ENCODE measurements at regions not wholly inside any gene's neighbourhood (a gene's known extent, or its start where the extent isn't known, plus 50 kb on each side); places are given as distances from the start of the nearest gene placed in this dataset.

GRCh38 chr5:152606776-152607364 lies 201.8 kb upstream of the NMUR2 start:
- TF ChIP-seq, protein P1, sequence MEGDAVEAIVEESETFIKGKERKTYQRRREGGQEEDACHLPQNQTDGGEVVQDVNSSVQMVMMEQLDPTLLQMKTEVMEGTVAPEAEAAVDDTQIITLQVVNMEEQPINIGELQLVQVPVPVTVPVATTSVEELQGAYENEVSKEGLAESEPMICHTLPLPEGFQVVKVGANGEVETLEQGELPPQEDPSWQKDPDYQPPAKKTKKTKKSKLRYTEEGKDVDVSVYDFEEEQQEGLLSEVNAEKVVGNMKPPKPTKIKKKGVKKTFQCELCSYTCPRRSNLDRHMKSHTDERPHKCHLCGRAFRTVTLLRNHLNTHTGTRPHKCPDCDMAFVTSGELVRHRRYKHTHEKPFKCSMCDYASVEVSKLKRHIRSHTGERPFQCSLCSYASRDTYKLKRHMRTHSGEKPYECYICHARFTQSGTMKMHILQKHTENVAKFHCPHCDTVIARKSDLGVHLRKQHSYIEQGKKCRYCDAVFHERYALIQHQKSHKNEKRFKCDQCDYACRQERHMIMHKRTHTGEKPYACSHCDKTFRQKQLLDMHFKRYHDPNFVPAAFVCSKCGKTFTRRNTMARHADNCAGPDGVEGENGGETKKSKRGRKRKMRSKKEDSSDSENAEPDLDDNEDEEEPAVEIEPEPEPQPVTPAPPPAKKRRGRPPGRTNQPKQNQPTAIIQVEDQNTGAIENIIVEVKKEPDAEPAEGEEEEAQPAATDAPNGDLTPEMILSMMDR (IDR thresholded peaks at IDR 0.05) = no peak
- DNase-seq (ENCODE audit: extremely low spot score, unreplicated experiment) = no peak
- no peaks in the 10 kb centered on the region for H3K4me1 Mint-ChIP-seq (ENCODE audit: unreplicated experiment)
- no peaks in the 10 kb centered on the region for H3K36me3 Mint-ChIP-seq (ENCODE audit: unreplicated experiment)
- H3K27ac Mint-ChIP-seq (ENCODE audit: unreplicated experiment) = no peak overlapping the region
- H3K4me3 Mint-ChIP-seq (ENCODE audit: unreplicated experiment) = no peak overlapping the region
- H3K9me3 Mint-ChIP-seq (ENCODE audit: unreplicated experiment) = no peaks in the 10 kb centered on the region
- no peaks in the 10 kb centered on the region for H3K27me3 Mint-ChIP-seq (ENCODE audit: unreplicated experiment)

DNA sequence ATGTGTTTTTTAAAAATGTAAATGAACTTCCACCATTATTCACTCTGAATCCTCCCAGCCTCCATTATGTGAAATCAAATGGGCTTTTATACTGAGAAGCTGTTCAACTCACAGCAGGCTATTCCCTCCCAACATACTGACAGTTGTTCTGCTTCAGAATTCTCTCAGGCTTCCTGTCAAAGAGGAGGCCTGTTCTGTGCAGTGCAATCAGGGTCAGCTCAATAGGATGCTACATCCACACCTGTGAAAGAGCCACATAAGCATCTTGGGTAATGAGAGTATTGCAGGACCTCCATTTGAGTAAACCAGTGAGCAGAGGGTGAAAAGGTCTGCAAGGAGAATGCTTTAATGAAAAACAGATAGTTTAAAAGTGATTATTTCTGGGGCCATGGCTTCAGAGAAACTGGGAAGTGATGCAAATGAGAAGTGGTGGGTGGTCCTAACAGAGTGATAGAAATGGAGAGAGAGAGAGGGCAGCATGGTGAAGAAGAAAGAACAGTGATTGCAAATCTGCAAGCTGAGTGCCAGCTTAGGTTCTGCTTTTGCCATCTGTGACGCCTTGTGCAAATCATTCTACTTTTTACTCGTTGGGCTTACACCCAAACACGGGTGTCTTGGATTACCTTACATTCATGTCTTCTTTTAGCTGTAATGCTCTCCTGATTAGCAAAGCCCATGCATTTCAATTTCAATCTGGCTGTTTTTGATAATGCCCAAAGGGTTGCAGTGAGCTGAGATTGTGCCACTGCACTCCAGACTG lies 202.5 kb upstream of the NMUR2 start:
- H3K27ac Mint-ChIP-seq (ENCODE audit: unreplicated experiment) = no peak overlapping the region
- H3K4me1 Mint-ChIP-seq (ENCODE audit: unreplicated experiment) = no peaks in the 10 kb centered on the region

GRCh38 chr5:152608458-152608857 lies 203.4 kb upstream of the NMUR2 start:
- H3K36me3 Mint-ChIP-seq (ENCODE audit: unreplicated experiment) = no peaks in the 10 kb centered on the region
- H3K9me3 Mint-ChIP-seq (ENCODE audit: unreplicated experiment) = no peaks in the 10 kb centered on the region
- no peaks in the 10 kb centered on the region for H3K4me1 Mint-ChIP-seq (ENCODE audit: unreplicated experiment)
- no peaks in the 10 kb centered on the region for H3K27me3 Mint-ChIP-seq (ENCODE audit: unreplicated experiment)
- H3K27ac Mint-ChIP-seq (ENCODE audit: unreplicated experiment) = no peak overlapping the region
- TF ChIP-seq, protein P1 (IDR thresholded peaks at IDR 0.05) = no peak
- DNase-seq (ENCODE audit: extremely low spot score, unreplicated experiment) = no peak
- H3K4me3 Mint-ChIP-seq (ENCODE audit: unreplicated experiment) = no peak overlapping the region

More for the DNA sequence above, 202.5 kb upstream of the NMUR2 start:
- Mint-ChIP-seq H3K36me3 (ENCODE audit: unreplicated experiment) (no peaks in the 10 kb centered on the region), H3K27me3 (ENCODE audit: unreplicated experiment) (no peaks in the 10 kb centered on the region), H3K4me3 (ENCODE audit: unreplicated experiment) (no peak overlapping the region), H3K9me3 (ENCODE audit: unreplicated experiment) (no peaks in the 10 kb centered on the region)
- TF ChIP-seq, protein P1 (IDR thresholded peaks at IDR 0.05) = no peak
- no peak for DNase-seq (ENCODE audit: extremely low spot score, unreplicated experiment)

DNA sequence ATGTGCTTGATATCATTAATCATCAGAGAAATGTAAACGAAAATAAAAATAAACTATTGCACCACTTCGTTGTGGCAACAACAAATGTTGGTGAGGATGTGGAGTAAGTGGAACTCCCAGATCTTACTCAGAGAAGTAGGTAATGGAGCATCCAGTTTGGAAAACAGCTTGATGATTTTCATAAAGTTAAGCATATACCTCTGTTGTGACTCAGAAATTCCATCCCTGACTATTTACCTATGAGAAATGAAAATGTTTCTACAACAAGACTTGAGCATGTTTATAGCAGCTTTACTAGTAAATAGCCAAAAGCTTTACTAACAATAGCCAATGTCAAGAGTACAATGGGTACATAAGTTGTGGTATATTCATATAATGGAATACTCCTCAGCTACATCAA lies 214.7 kb upstream of the NMUR2 start:
- no peak overlapping the region for H3K27ac Mint-ChIP-seq (ENCODE audit: unreplicated experiment)
- no peaks in the 10 kb centered on the region for H3K9me3 Mint-ChIP-seq (ENCODE audit: unreplicated experiment)
- no peak overlapping the region for H3K4me3 Mint-ChIP-seq (ENCODE audit: unreplicated experiment)
- no peak for DNase-seq (ENCODE audit: extremely low spot score, unreplicated experiment)
- H3K4me1 Mint-ChIP-seq (ENCODE audit: unreplicated experiment) = no peaks in the 10 kb centered on the region
- no peaks in the 10 kb centered on the region for H3K27me3 Mint-ChIP-seq (ENCODE audit: unreplicated experiment)
- TF ChIP-seq, protein P1 (IDR thresholded peaks at IDR 0.05) = no peak
- H3K36me3 Mint-ChIP-seq (ENCODE audit: unreplicated experiment) = no peaks in the 10 kb centered on the region

- H3K27me3 Mint-ChIP-seq (ENCODE audit: unreplicated experiment) = no peaks in the 10 kb centered on the region
- H3K36me3 Mint-ChIP-seq (ENCODE audit: unreplicated experiment) = no peaks in the 10 kb centered on the region
- H3K27ac Mint-ChIP-seq (ENCODE audit: unreplicated experiment) = no peak overlapping the region
- H3K4me1 Mint-ChIP-seq (ENCODE audit: unreplicated experiment) = no peaks in the 10 kb centered on the region
- H3K9me3 Mint-ChIP-seq (ENCODE audit: unreplicated experiment) = no peaks in the 10 kb centered on the region
- no peak overlapping the region for H3K4me3 Mint-ChIP-seq (ENCODE audit: unreplicated experiment)
- TF ChIP-seq, protein P1 (IDR thresholded peaks at IDR 0.05) = no peak
- no peak for DNase-seq (ENCODE audit: extremely low spot score, unreplicated experiment)
These were observed 217.5 kb upstream of the NMUR2 start for GRCh38 chr5:152622628-152623027.

All from osteocyte (in vitro differentiated cells).